ENCODE measurements at regions not wholly inside any gene's neighbourhood (a gene's known extent, or its start where the extent isn't known, plus 50 kb on each side); places are given as distances from the start of the nearest gene placed in this dataset.
"Not testable (repeated sequence)": the region's sequence is repeated elsewhere in the genome, so short reads cannot be mapped to it uniquely, and the experiment has no call there.

DNA sequence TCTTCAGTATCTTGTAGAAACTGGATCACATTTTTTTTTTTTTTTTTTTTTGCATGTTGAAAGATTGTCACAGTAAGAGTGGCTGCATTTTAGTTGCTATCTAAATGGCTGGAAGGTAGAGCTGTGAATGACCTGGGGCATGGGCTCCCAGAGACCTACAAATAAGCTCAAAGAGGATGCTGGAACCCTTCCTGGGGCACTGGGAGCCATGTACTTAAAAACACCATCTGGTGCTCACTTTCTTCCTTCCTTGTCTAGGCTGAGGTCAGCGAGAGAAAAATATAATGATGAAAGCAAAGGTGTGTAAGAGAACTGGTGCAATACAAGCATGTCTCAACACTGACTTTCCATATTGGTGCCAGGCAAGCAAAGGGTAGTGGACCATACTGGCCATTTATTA is 323.9 kb downstream of the SV2B start:
- no peak overlapping the region for H3K4me3 ChIP-seq
- no peak for ATAC-seq (replicated peaks in 6 of 8)
- 0 to 100% (median 23%) methylated on average over 1 of the region's 1 CpG; no CpG with 5 or more reads in 4 of the 10 experiments for WGBS, 10 experiments
- no peaks in the 10 kb centered on the region for H3K4me1 ChIP-seq (replicated peaks in 1 of 2)
- no peak overlapping the region for H3K27ac ChIP-seq
- in situ Hi-C loops (cut with MboI; ENCODE audit: low pct_unique_long_range_greater_than_20kb in 2 of 9, low sequenced_read_pairs in 9 of 9, unreplicated experiment in 9 of 9) = no loop called here

DNA sequence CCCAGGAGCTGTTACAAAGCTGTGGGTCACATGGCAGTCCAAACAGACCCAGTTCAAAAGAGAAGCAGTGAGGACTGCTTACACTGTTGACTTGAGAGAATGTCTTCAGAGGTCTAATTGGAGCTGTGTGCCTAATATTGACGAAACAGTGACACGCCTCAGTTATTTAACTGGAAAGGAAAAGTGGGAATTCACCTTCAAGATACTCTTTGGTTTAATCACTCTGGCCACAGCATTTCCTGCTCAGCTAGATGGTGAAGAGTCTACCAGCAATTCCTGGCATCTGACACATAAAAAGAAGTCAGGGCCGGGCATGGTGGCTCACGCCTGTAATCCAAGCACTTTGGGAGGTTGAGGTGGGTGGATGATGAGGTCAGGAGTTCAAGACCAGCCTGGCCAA is 326.4 kb downstream of the SV2B start:
- in situ Hi-C loops (cut with MboI; ENCODE audit: low pct_unique_long_range_greater_than_20kb in 2 of 9, low sequenced_read_pairs in 9 of 9, unreplicated experiment in 9 of 9) = no loop called here
- no peak for ATAC-seq (replicated peaks in 6 of 8)
- no peaks in the 10 kb centered on the region for H3K4me1 ChIP-seq (replicated peaks in 1 of 2)
- H3K4me3 ChIP-seq = no peak overlapping the region
- WGBS, 10 experiments = 0 to 90% (median 76%) methylated on average over 1 to 4 of the region's 4 CpGs; no CpG with 5 or more reads in 2 of the 10 experiments
- H3K27ac ChIP-seq = no peak overlapping the region

DNA sequence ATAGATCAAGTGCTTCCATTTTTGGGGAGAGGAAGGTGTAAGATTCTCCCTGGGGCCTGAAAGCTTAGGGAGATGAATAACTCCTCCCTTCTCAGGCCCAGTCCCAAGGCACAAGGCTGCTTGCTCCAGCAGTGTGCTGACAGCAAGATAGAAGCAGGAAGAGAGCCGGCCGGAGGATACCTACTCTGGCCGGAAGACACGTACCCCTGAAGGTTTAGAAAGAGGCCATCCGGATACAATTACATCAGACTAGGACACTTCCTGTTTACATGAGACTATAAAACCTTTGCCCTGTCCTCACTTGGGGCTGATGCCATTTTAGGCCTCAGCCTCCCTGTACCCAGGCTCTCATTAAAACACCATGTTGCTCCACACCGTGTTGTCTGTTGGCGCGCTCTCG is 329.9 kb downstream of the SV2B start:
- in situ Hi-C loops (cut with MboI; ENCODE audit: low pct_unique_long_range_greater_than_20kb in 2 of 9, low sequenced_read_pairs in 9 of 9, unreplicated experiment in 9 of 9) = no loop called here
- Histone ChIP-seq H3K4me3 (no peak overlapping the region), H3K27ac (no peak overlapping the region), H3K4me1 (replicated peaks in 1 of 2) (peaks cover 0 to 2% of the 10 kb centered on the region in 2 donors)
- no peak for ATAC-seq (replicated peaks in 6 of 8)
- WGBS, 10 experiments = 40 to 100% (median 92%) methylated on average over 2 to 7 of the region's 9 CpGs; no CpG with 5 or more reads in 2 of the 10 experiments

DNA sequence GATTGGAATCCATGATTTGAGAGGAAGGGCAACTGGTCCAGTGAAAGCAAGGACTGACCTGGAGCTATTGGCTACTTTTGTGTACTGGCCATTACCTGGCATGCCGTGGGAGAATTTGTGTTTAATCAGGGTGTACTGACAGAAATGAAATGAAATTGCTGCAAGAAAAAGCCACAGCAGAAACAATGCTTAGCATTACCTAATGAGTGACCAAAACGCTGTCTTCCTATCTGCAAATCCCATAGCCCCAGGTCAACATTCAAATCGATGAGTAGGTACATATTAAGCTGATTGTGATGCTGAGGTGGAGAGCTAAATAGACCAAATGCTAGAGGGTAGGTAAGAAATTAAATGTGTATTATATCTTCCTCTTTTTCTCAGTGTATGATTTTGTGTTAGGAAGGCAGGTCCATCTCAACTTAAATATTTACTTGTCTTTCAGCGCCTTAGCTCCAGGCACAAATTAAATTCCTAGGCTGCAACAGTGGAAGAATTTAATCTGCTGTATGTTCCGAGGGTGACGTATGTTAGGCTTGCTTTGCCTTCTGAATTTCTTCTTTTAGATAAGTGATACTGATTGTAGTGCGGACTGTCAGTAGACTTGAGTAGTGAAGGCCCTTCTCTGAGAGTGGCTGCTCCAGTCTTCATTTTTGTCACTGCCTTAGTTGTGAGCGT is 331.1 kb downstream of the SV2B start:
- no peak overlapping the region for H3K4me3 ChIP-seq
- H3K27ac ChIP-seq = no peak overlapping the region
- in situ Hi-C loops (cut with MboI; ENCODE audit: low pct_unique_long_range_greater_than_20kb in 2 of 9, low sequenced_read_pairs in 9 of 9, unreplicated experiment in 9 of 9) = no loop called here
- no peak for ATAC-seq (replicated peaks in 6 of 8)
- H3K4me1 ChIP-seq (replicated peaks in 1 of 2) = peaks cover 0 to 2% of the 10 kb centered on the region in 2 donors
- WGBS, 10 experiments = 26 to 100% (median 92%) methylated on average over 1 to 8 of the region's 8 CpGs; no CpG with 5 or more reads in 1 of the 10 experiments

DNA sequence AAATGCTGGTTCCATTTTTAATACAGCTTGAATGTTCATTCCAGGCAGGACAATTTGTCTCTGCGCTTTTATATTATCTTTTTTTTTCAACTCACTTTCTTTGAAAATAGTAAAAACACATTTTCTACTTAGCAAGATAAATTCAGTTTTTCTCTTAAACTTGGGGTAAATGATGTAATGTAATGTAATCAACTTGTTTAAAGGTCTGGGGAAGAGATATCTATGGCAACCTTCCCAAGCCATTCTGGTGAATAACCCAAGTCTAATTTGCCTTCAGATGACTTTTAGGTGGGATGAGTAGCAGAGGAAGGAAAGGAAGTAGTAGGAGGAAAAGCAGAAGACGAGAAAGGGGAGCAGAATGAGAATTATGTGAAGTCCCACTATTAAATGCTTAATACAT is 335.1 kb downstream of the SV2B start:
- no peak for ATAC-seq (replicated peaks in 6 of 8)
- WGBS, 10 experiments = 29 to 86% (median 70%) methylated on average over 1 to 2 of the region's 2 CpGs; no CpG with 5 or more reads in 1 of the 10 experiments
- Histone ChIP-seq H3K4me1 (replicated peaks in 1 of 2) (peaks cover 0 to 2% of the 10 kb centered on the region in 2 donors), H3K27ac (no peak overlapping the region), H3K4me3 (no peak overlapping the region)
- in situ Hi-C loops (cut with MboI; ENCODE audit: low pct_unique_long_range_greater_than_20kb in 2 of 9, low sequenced_read_pairs in 9 of 9, unreplicated experiment in 9 of 9) = no loop called here

DNA sequence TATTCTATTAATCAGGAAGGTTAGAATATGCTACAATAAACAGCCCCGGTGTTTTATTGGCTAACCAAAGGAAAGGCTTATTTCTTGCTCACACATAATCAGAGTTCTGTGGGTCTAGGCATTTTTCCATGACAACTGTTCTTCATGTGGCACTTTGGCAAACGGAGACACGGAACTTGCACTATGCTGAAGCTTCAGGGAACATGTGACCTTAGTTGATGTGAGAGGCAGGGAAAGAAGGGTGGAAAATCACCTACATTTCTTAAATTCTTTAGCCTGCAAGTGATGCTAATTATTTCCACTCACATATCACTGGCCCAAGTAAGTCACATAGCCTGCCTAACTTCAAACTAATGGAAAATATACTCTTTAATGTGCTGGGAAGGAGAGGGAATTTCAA is 344.6 kb downstream of the SV2B start:
- no peaks in the 10 kb centered on the region for H3K4me1 ChIP-seq (replicated peaks in 1 of 2)
- in situ Hi-C loops (cut with MboI; ENCODE audit: low pct_unique_long_range_greater_than_20kb in 2 of 9, low sequenced_read_pairs in 9 of 9, unreplicated experiment in 9 of 9) = no loop called here
- no peak overlapping the region for H3K4me3 ChIP-seq
- no peak overlapping the region for H3K27ac ChIP-seq
- WGBS, 10 experiments = 0 to 100% (median 30%) methylated on average over 1 to 3 of the region's 3 CpGs; no CpG with 5 or more reads in 2 of the 10 experiments
- no peak for ATAC-seq (replicated peaks in 6 of 8)

DNA sequence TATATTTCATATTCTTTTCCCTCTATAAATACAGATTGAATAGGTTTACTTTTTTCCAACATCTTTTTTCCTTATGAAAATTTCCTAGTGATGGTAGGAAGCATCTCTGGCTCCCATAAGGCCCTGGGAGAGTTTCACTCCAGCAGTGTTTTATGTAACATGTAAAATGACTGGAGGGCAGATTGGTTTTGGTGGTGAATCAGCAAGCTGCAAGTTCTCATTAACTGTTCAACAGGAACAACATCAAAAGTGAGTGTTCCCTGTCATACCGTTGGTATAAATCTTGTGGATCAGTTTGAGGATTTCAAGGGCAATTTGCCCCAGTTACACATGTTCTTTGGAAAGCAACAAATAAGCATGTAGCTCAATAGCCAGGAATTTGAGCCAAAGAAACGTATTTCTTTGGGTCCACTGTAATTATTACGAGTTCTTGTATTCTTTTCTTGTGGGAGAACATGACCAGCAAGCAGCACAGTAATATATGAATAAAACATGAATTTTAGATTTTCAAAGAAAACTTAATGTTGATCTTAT is 345.7 kb downstream of the SV2B start:
- WGBS, 10 experiments = 0 to 100% (median 80%) methylated on average over 1 to 3 of the region's 3 CpGs
- no peak overlapping the region for H3K27ac ChIP-seq
- H3K4me3 ChIP-seq = no peak overlapping the region
- no peaks in the 10 kb centered on the region for H3K4me1 ChIP-seq (replicated peaks in 1 of 2)
- peak in 2 of 8 experiments; percentile 40 to 51 for ATAC-seq (replicated peaks in 6 of 8)
- in situ Hi-C loops (cut with MboI; ENCODE audit: low pct_unique_long_range_greater_than_20kb in 2 of 9, low sequenced_read_pairs in 9 of 9, unreplicated experiment in 9 of 9) = no loop called here

DNA sequence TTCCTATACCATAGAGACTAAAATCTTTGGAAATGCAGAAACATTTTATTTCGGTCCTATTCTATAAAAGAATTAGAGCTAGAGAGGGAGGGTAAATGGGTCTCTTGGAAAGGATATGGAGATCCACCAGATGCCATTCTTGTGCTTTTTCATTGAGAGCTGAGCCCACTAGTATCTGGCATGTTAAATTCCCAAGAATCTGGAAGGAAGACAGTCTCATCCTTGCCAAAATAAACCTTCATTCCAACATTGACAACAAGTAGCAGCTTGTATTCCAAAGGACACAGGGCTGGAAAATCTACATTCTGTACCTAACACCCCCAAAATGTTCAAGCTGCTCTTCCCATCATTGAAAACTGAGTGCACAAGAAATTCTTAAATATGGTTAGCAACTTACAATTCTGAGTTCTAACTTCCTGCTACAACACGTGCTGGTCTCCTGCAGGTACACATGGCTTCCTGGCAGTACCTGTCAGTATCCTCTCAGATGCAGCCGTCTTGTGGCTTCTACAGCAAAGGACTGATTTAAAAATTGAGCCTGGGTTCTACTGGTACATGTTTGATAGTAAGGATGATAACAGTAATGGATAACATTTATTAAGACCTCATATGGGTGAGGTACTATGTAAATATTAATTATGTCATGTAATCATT is 348.1 kb downstream of the SV2B start:
- ATAC-seq (replicated peaks in 6 of 8) = no peak
- H3K27ac ChIP-seq = no peak overlapping the region
- no peaks in the 10 kb centered on the region for H3K4me1 ChIP-seq (replicated peaks in 1 of 2)
- H3K4me3 ChIP-seq = no peak overlapping the region
- 0 to 100% (median 56%) methylated on average over 1 to 3 of the region's 3 CpGs; no CpG with 5 or more reads in 1 of the 10 experiments for WGBS, 10 experiments
- in situ Hi-C loops (cut with MboI; ENCODE audit: low pct_unique_long_range_greater_than_20kb in 2 of 9, low sequenced_read_pairs in 9 of 9, unreplicated experiment in 9 of 9) = no loop called here

DNA sequence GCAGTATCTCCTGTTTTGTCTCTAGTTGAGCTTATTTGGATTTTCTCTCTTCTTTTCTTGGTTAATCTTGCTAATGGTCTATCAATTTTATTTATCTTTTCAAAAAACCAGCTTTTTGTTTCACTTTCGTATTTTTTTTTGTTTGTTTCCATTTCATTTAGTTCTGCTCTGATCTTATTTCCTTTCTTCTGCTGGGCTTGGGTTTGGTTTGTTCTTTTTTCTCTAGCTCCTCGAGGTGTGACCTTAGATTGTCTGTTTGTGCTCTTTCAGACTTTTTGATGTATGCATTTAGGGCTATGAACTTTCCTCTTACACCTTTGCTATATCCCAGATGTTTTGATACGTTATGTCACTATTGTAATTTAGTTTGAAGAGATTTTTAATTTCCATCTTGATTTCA is 353.3 kb downstream of the SV2B start:
- H3K27ac ChIP-seq; ATAC-seq (replicated peaks in 6 of 8); H3K4me3 ChIP-seq; H3K4me1 ChIP-seq (replicated peaks in 1 of 2); in situ Hi-C loops (cut with MboI; ENCODE audit: low pct_unique_long_range_greater_than_20kb in 2 of 9, low sequenced_read_pairs in 9 of 9, unreplicated experiment in 9 of 9): not testable (repeated sequence)
- WGBS, 10 experiments = 0 to 86% (median 49%) methylated on average over 2 to 3 of the region's 3 CpGs

DNA sequence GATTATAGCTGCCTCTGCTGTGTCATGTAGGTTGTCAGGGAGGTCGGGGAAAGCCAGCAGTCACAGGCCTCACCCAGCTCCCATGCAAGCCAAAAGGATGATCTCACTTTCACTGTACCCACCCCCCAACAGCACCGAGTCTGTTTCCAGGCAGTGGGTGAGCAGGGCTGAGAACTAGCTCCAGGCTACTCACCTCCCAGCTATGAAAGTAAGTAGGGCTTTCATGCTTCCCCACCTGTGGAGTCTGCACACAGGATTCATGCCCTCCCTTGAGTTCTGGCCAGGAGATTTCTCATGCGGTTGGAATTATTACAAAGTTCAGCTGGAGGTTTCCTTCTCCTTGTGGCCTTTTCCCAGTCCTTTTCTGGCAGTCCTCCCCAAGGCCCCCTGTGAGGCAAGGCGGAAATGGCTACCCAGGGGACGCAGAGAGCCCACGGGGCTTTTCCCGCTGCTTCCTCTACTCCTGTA is 356.2 kb downstream of the SV2B start:
- Histone ChIP-seq H3K4me1 (replicated peaks in 1 of 2) (no peaks in the 10 kb centered on the region), H3K4me3 (no peak overlapping the region), H3K27ac (no peak overlapping the region)
- in situ Hi-C loops (cut with MboI; ENCODE audit: low pct_unique_long_range_greater_than_20kb in 2 of 9, low sequenced_read_pairs in 9 of 9, unreplicated experiment in 9 of 9) = no loop called here
- ATAC-seq (replicated peaks in 6 of 8) = peak in 4 of 8 experiments; percentile 22 to 94 (median 58)
- WGBS, 10 experiments = 0 to 90% (median 75%) methylated on average over 1 to 3 of the region's 7 CpGs; no CpG with 5 or more reads in 6 of the 10 experiments

DNA sequence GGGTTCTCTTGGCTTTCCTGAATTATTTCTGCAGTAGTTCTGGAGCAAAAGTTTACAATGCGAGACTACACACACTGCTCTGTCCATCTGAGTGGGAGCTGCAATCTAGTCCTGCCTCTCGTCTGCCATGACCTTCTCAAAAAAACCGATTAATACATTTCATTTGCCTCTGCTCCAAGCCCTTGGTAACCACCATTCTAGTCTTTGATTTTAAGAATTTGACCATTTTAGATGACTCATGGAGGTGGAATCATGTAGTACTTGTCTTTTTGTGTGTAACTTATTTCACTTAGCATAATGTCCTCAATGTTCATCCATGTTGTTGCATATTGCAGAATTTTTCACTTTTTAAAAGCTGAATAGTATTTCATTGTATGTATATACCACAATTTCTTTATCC is 356.9 kb downstream of the SV2B start:
- in situ Hi-C loops (cut with MboI; ENCODE audit: low pct_unique_long_range_greater_than_20kb in 2 of 9, low sequenced_read_pairs in 9 of 9, unreplicated experiment in 9 of 9) = no loop called here
- no peak for ATAC-seq (replicated peaks in 6 of 8)
- H3K4me1 ChIP-seq (replicated peaks in 1 of 2) = no peaks in the 10 kb centered on the region
- H3K4me3 ChIP-seq = no peak overlapping the region
- no peak overlapping the region for H3K27ac ChIP-seq
- WGBS, 10 experiments = 45 to 100% (median 89%) methylated on average over 1 to 3 of the region's 3 CpGs; no CpG with 5 or more reads in 1 of the 10 experiments

DNA sequence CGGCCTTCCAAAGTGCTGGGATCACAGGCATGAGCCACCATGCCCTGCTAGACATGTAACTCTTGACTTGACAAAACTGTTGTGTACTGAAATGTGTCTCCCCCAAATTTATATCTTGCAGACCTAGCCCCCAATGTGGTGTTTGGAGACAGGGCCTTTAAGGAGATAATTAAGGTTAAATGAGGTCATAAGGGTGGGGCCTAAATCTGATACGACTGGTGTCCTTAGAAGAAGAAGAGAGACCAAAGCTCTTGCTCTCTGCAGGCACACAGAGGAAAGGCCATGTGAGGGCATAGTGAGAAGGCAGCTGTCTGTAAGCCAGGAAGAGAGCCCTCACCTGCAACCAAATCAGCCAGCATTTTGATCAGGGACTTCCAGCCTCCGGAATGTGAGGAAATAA is 361.3 kb downstream of the SV2B start:
- ATAC-seq (replicated peaks in 6 of 8) = no peak
- WGBS, 10 experiments = 40 to 100% (median 72%) methylated on average over 1 to 3 of the region's 3 CpGs; no CpG with 5 or more reads in 2 of the 10 experiments
- no peaks in the 10 kb centered on the region for H3K4me1 ChIP-seq (replicated peaks in 1 of 2)
- no peak overlapping the region for H3K27ac ChIP-seq
- H3K4me3 ChIP-seq = no peak overlapping the region
- in situ Hi-C loops (cut with MboI; ENCODE audit: low pct_unique_long_range_greater_than_20kb in 2 of 9, low sequenced_read_pairs in 9 of 9, unreplicated experiment in 9 of 9) = no loop called here

DNA sequence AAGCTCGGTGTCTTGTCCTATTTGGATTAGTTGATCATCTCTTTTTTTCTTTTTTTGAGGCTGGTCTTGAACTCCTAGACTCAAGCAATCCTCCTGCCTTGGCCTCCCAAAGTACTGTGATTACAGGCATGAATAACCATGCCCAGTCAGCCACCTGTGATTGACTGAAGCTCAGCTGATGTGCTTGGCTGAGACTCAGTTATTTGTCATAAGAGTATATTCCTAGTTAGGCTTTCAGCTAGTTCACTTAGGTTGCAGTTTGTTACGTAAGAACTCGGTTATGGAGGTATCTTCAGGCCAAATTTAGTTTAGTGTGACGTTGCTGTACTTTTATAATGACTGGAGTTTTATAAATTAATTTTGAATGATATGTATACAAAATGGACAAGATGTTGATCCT is 365.0 kb downstream of the SV2B start:
- Histone ChIP-seq H3K4me3 (no peak overlapping the region), H3K4me1 (replicated peaks in 1 of 2) (no peaks in the 10 kb centered on the region), H3K27ac (no peak overlapping the region)
- in situ Hi-C loops (cut with MboI; ENCODE audit: low pct_unique_long_range_greater_than_20kb in 2 of 9, low sequenced_read_pairs in 9 of 9, unreplicated experiment in 9 of 9) = no loop called here
- no peak for ATAC-seq (replicated peaks in 6 of 8)
- 28 to 100% (median 81%) methylated on average over 1 to 4 of the region's 4 CpGs for WGBS, 10 experiments
